Activated T-helper 17 cell treated with anti-CD3 and anti-CD28 coated beads, Interleukin-2, amount 50 U/mL, for 72 hours (primary cell): ENCODE measurements at regions not wholly inside any gene's neighbourhood (a gene's known extent, or its start where the extent isn't known, plus 50 kb on each side); places are given as distances from the start of the nearest gene placed in this dataset.

Experiments
- ATAC-seq: fragments of 150-1000 bp; cut with Tn5 transposase; replicated peaks from 2 replicates; pipeline ENCODE4 v1.10.0; 2021; ENCODE audit warnings: mild to moderate bottlenecking, moderate library complexity
- H3K27ac Mint-ChIP-seq: one replicate; pipeline ENCODE4 v1.8.0; 2022; ENCODE audit warnings: mixed read lengths
- H3K27me3 Mint-ChIP-seq: one replicate; pipeline ENCODE4 v1.8.0; 2022; ENCODE audit warnings: mixed read lengths
- H3K36me3 Mint-ChIP-seq: one replicate; pipeline ENCODE4 v1.8.0; 2022; ENCODE audit warnings: low read depth, mild to moderate bottlenecking, mixed read lengths
- H3K4me1 Mint-ChIP-seq: one replicate; pipeline ENCODE4 v1.8.0; 2022; ENCODE audit warnings: mixed read lengths
- H3K4me3 Mint-ChIP-seq: one replicate; pipeline ENCODE4 v1.8.0; 2022; ENCODE audit warnings: mild to moderate bottlenecking, mixed read lengths
- H3K9me3 Mint-ChIP-seq: one replicate; pipeline ENCODE4 v1.8.0; 2022; ENCODE audit warnings: mixed read lengths

DNA sequence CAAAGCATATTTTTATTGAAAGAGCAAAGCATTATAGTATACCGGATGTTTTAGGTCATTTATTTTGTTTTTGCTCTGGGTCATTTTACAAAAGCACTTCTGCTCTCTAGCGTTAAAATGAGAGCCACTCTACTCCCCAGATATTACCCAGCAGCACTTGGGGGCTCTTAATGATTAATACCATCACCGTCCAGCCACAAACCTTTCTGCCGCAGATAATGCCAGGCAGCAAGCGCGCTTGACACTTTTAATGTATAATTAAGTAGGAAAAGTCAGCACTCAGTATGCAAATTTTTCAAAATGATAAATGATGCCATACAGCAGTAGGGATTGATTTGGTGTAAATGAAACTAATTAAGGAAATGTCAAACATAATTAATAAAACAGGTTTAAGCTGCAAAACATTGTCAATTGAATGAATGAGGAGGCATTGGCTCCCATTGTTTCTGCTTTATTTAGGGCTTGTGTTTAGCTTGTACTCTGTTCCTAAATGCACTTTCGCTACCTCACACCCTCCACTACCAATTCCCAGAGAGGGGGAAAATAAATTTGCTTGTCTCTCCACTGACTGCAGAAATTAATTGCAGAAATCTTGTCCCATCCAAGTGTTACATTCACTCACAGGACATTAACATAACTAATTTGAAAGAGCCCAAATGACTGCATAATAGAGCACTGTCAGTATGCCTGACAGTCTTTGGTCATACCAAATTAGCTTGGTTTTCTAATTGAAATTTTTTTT lies 358.8 kb upstream of the ARRDC3 start:
- H3K27me3 Mint-ChIP-seq: no peaks in the 10 kb centered on the region

DNA sequence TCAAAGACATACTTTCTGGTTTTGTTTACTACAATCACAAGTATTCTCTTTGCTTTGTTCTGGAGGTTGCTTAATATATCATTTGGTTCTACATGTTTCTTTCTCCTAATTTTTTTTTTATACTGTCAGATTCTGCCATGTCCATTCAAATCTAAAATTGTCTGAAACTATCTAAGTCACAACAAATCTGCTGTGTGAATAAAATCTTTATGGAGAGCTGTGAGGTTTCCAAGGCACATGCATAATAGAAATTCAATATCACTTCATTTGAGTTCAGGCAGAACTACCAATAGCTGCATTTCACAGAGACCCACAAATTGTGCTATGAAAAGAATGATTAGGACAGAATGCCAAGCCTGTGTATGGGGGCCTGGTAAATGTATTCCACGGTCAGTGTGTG lies 346.9 kb upstream of the ARRDC3 start:
- Mint-ChIP-seq H3K4me3 (no peak overlapping the region), H3K4me1 (no peaks in the 10 kb centered on the region), H3K27ac (no peak overlapping the region), H3K27me3 (no peaks in the 10 kb centered on the region), H3K36me3 (no peaks in the 10 kb centered on the region), H3K9me3 (peaks cover 4% of the 10 kb centered on the region)
- ATAC-seq: no peak

More for the DNA sequence above, 358.8 kb upstream of the ARRDC3 start:
- Mint-ChIP-seq H3K9me3 (no peaks in the 10 kb centered on the region), H3K36me3 (no peaks in the 10 kb centered on the region), H3K27ac (no peak overlapping the region), H3K4me1 (no peaks in the 10 kb centered on the region), H3K4me3 (no peak overlapping the region)
- no peak for ATAC-seq

DNA sequence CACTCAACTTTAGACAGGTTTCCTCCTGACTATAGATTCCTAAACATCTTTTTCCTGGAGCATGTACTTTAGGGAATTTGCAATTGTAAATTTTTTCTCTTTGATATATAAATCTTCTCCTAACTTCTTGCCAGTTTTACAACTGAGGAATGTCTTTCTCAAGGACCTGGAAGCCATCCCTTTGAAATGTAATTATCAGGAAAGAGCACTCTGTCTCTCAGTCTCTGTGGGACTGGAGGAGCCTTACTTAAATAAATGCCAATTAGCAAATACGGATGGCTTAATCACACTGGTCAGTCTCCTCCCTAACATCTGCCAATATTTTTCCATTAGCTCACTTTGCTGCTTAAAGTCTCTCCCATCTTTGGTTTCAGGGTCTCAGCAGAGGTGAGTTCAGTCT lies 344.3 kb upstream of the ARRDC3 start:
- Mint-ChIP-seq H3K27me3 (no peaks in the 10 kb centered on the region), H3K27ac (no peak overlapping the region), H3K36me3 (no peaks in the 10 kb centered on the region), H3K9me3 (peaks cover 4% of the 10 kb centered on the region), H3K4me3 (no peak overlapping the region), H3K4me1 (no peaks in the 10 kb centered on the region)
- no peak for ATAC-seq

DNA sequence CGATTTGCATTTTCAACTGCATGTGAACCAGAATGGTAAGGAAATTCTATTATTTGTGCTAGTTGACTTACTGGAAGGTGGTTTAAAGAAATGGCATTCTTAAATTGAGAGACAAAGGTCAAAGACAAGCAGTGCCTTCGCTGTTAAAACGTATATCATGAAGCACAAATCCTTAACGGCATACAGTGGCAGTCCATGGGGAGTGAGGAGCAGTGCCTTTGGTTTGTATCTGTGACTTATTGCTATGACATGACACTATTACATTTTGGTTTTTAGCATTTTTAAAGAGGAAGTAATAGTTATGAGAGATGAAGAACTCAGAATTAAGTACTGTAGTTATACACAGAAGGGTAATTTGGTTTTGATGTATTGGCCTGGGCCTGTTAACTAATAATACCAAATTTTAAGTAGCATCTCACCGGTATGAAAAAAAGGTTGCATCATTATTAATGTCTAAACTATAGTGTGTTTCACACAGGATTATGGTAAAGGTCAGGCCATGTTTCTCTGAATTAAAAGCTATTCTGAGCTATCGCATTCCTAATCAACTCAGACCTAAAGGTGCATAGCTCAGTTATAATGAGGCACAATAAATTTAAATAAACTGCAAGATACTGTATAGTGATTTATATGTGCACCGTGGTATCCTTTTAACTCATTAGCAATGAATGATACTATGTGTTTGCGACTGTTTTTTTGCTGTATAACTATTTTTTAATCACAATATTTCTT lies 339.8 kb upstream of the ARRDC3 start:
- no peak overlapping the region for H3K27ac Mint-ChIP-seq
- no peaks in the 10 kb centered on the region for H3K9me3 Mint-ChIP-seq
- no peaks in the 10 kb centered on the region for H3K4me1 Mint-ChIP-seq
- H3K27me3 Mint-ChIP-seq: no peaks in the 10 kb centered on the region
- no peaks in the 10 kb centered on the region for H3K36me3 Mint-ChIP-seq
- no peak for ATAC-seq
- no peak overlapping the region for H3K4me3 Mint-ChIP-seq

DNA sequence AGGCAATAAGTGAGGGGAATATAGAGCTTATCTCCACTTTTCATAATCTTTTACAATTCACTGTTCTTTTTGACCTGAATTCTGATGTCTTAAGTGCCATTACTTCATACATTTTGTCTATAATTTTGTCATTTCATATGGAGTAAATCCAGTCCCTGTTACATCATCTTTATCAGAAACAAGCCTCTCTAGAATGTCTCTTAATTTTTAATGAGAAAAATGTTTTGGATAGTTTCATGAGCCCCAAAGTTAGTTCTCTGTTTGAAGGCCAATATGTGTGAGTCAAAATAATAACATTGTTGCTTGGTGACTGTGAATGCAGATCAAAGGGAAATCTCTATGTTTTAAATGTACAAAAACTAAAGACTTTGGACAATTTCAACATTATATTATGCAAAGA lies 329.6 kb upstream of the ARRDC3 start:
- Mint-ChIP-seq H3K9me3 (peaks cover 4% of the 10 kb centered on the region), H3K4me1 (no peaks in the 10 kb centered on the region), H3K36me3 (no peaks in the 10 kb centered on the region), H3K27me3 (no peaks in the 10 kb centered on the region), H3K4me3 (no peak overlapping the region), H3K27ac (no peak overlapping the region)
- ATAC-seq: no peak

DNA sequence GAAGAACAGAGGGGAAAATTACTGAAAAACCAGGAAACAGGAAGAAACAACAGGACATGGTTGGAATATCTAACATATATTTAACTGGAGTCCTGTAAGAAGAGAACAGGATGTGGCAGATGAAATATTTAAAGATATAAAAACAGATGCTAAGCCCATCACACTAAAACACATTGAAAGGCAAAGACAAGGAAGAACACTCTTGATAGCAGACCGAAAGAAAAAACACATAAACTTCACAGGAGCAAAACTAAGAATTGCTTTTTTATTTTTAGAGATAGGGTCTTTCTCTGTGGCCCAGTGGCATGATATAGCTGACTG lies 324.4 kb upstream of the ARRDC3 start:
- Mint-ChIP-seq H3K36me3 (no peaks in the 10 kb centered on the region), H3K4me1 (no peaks in the 10 kb centered on the region), H3K27me3 (no peaks in the 10 kb centered on the region), H3K27ac (no peak overlapping the region), H3K4me3 (no peak overlapping the region), H3K9me3 (peaks cover 13% of the 10 kb centered on the region)
- no peak for ATAC-seq

DNA sequence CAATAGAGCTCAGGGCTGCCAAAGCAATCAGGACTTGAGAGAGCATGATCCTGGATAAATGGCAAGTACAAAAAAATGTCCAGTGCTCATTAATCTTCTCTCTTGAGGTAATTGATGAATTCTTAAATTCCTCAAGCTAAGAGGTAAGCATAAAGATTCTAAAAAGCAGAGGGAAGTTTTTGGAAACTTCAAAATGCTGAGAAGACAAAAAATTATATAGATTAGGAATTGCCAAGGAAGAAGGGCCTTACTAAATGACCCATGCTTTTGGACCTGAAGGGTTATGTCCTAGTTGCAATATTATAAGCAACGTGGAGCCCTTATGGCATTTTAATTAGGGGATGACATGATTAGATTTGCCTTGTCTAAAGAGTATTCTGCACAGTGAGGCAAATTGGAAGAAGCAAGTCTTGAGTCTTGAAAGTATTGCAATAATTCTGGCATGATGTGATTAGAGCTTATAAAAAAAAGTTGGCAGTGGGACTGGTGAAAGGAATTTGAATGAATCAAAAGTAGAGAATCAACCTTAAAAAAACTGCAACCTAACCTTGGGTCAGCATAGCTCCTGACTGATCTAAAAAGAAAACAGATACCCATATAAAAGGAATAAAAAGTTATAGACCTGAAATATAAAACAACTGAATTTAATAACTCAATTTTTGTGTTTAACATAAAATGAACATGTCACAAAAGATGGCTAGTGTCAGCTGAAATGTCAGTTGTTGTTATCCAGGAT lies 323.8 kb upstream of the ARRDC3 start:
- ATAC-seq: no peak
- no peaks in the 10 kb centered on the region for H3K36me3 Mint-ChIP-seq
- H3K4me1 Mint-ChIP-seq: no peaks in the 10 kb centered on the region
- peaks cover 13% of the 10 kb centered on the region for H3K9me3 Mint-ChIP-seq
- H3K4me3 Mint-ChIP-seq: no peak overlapping the region
- H3K27ac Mint-ChIP-seq: no peak overlapping the region
- no peaks in the 10 kb centered on the region for H3K27me3 Mint-ChIP-seq

DNA sequence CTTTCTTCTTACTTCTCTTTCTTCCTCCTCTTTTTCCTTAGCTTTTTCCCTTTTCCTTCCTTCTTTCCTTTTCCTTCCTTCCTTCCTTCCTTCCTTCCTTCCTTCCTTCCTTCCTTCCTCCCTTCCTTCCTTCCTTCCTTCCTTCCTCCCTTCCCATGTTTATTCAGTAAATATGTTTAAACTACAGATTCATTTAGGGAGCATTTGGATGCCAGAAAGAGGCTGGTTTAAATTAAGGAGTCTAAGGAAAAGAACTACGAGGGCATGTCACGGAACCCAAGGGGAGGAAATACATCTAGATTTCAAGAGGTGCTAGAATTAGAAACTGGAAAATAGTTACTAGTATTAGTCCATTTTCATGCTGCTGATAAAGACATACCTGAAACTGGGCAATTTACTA lies 320.0 kb upstream of the ARRDC3 start:
- Mint-ChIP-seq H3K9me3 (peaks cover 12% of the 10 kb centered on the region), H3K27ac (no peak overlapping the region), H3K4me1 (no peaks in the 10 kb centered on the region), H3K27me3 (no peaks in the 10 kb centered on the region), H3K36me3 (no peaks in the 10 kb centered on the region), H3K4me3 (no peak overlapping the region)
- no peak for ATAC-seq

DNA sequence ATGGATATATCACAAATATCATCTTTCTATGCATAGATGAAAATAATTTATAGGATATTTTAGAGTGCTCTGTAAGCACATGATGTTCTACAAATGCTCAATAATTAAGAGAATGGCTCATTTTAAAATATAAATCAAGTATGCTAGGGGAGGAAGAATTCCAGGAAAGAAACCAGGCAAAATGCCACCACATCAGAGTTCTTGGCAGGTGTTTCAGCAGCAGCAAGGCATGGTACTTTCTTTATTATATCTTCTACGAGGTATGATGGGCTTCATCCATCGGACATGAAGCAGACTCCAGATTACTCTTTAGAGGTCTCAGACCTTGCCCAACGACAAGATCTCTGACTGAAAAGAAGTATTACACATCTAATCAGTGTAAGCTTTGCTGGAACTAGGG lies 316.3 kb upstream of the ARRDC3 start:
- Mint-ChIP-seq H3K27ac (no peak overlapping the region), H3K27me3 (no peaks in the 10 kb centered on the region)

DNA sequence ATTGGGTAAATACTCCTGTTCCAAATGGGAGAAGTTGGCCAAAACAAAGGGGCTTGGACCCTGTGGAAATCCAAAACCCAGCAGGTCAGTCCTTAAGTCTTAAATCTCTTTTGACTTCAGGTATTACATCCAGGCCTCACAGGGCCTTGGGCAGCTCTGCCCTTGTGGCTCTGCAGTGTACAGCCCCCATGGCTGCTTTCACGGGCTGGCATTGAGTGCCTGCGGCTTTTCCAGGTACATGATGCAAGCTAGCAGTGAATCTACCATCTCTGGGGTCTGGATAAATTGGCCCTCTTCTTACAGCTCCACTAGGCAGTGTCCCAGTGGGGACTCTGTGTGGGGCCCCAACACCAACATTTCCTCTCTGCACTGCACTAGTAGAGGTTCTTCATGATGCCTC lies 308.5 kb upstream of the ARRDC3 start:
- H3K27me3 Mint-ChIP-seq: no peaks in the 10 kb centered on the region
- no peak overlapping the region for H3K4me3 Mint-ChIP-seq
- no peaks in the 10 kb centered on the region for H3K4me1 Mint-ChIP-seq
- no peaks in the 10 kb centered on the region for H3K36me3 Mint-ChIP-seq
- peaks cover 27% of the 10 kb centered on the region for H3K9me3 Mint-ChIP-seq
- ATAC-seq: no peak
- H3K27ac Mint-ChIP-seq: no peak overlapping the region

More for the DNA sequence above, 316.3 kb upstream of the ARRDC3 start:
- ATAC-seq: no peak
- Mint-ChIP-seq H3K9me3 (peaks cover 16% of the 10 kb centered on the region), H3K4me1 (no peaks in the 10 kb centered on the region), H3K36me3 (no peaks in the 10 kb centered on the region), H3K4me3 (no peak overlapping the region)

DNA sequence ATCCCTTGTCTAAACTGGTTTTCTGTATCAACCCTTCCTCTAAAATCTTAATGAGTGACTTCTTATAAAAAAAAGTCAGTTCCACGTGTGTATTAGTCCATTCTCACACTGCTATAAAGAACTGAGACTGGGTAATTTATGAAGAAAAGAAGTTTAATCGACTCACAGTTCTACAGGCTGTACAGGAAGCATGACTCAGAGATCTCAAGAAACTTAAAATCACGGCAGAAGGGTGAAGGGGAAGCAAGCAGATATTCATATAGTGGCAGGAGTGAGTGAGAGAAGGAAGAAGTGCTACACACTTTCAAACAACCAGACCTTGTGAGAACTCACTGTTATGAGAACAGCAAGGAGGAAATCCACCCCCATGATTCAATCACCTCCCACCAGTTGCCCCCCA lies 307.8 kb upstream of the ARRDC3 start:
- ATAC-seq: no peak
- no peak overlapping the region for H3K27ac Mint-ChIP-seq
- peaks cover 20% of the 10 kb centered on the region for H3K9me3 Mint-ChIP-seq
- H3K36me3 Mint-ChIP-seq: no peaks in the 10 kb centered on the region
- no peaks in the 10 kb centered on the region for H3K27me3 Mint-ChIP-seq
- H3K4me3 Mint-ChIP-seq: no peak overlapping the region
- H3K4me1 Mint-ChIP-seq: no peaks in the 10 kb centered on the region

DNA sequence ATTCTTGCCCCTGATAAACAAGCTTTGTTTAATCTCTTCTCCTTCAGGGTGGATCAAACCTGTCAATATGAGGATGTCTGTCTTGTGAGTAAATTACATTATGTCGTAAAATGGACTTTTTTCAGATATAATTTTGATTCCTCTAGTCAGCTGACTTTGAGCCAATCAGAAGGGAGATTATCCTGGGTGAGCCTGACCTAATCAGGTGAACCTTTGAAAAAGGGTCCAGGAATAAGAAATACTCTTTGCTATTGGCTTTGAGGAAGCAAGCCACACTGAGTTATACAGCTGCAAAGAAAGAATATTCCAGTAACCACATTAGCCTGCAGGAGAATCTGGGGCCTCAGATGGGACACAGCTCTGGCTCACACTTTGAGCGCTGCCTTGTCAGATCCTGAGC lies 304.3 kb upstream of the ARRDC3 start:
- Mint-ChIP-seq H3K4me1 (no peaks in the 10 kb centered on the region), H3K27ac (no peak overlapping the region), H3K27me3 (no peaks in the 10 kb centered on the region), H3K36me3 (no peaks in the 10 kb centered on the region), H3K9me3 (peaks cover 9% of the 10 kb centered on the region), H3K4me3 (no peak overlapping the region)
- no peak for ATAC-seq

DNA sequence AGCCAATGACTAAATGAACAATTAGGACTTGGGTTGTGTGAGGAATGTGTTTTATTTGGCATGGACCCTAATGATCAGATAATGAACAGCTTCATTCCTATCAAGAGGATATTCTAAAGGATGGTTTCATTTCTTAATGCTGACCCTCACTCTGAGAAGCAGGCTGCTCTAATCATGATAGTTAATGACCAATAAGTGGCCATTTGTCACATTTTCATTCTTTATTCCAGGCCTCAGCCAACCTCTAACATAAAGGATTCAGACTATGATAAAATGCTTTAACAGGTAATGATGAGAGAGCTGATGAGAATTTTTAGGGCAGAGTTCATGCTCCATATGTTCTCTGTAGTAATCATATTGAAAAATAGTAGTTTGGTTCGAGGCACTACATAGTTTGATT lies 301.5 kb upstream of the ARRDC3 start:
- no peak for ATAC-seq
- H3K27ac Mint-ChIP-seq: no peak overlapping the region
- H3K4me1 Mint-ChIP-seq: no peaks in the 10 kb centered on the region
- no peaks in the 10 kb centered on the region for H3K36me3 Mint-ChIP-seq
- no peak overlapping the region for H3K4me3 Mint-ChIP-seq
- H3K27me3 Mint-ChIP-seq: no peaks in the 10 kb centered on the region
- peaks cover 11% of the 10 kb centered on the region for H3K9me3 Mint-ChIP-seq

DNA sequence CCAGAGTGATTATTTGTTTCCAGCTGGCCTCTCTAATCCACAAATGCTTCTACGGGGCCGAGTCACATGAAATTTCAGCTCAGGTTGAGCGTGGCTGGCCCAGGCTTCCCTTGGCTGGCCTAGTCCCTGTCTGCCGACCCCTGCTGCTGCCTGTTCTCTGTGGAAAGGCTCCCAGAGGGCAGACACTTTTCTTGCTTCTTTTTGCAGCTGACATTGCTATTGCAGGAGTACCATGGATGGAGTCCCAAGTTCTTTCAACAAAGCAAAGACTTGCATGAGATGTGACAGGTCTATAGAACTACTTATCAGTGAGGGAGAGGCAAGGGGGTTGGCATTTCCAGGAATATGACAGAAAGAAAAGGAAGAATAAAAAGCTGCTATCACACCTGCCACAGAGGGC lies 287.4 kb upstream of the ARRDC3 start:
- Mint-ChIP-seq H3K4me1 (no peaks in the 10 kb centered on the region), H3K27me3 (peaks cover 4% of the 10 kb centered on the region), H3K36me3 (no peaks in the 10 kb centered on the region), H3K4me3 (no peak overlapping the region), H3K27ac (no peak overlapping the region), H3K9me3 (no peaks in the 10 kb centered on the region)
- ATAC-seq: no peak

DNA sequence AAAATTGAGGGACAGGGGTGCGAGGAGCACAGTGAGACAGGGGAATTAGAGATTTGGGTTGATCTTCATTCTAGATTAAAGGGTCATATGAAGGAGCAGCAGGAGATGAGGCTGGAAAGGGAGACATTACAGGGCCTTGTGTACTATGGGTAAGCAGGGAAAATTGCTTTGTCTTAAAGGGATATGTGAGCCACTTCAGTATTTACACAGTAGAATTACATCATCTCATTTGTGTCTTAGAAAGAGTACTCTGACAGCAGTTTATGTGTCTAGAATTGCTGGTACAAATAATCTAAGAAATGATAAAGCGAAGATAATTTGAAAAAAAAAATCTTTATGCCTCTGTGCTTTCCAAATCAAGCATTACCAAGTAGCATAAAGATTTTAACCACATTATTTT lies 287.0 kb upstream of the ARRDC3 start:
- H3K4me3 Mint-ChIP-seq: no peak overlapping the region
- ATAC-seq: no peak
- H3K27me3 Mint-ChIP-seq: peaks cover 4% of the 10 kb centered on the region
- H3K27ac Mint-ChIP-seq: no peak overlapping the region
- no peaks in the 10 kb centered on the region for H3K36me3 Mint-ChIP-seq
- no peaks in the 10 kb centered on the region for H3K4me1 Mint-ChIP-seq
- H3K9me3 Mint-ChIP-seq: no peaks in the 10 kb centered on the region
